Calu3 (cell line): ENCODE measurements at regions not wholly inside any gene's neighbourhood (a gene's known extent, or its start where the extent isn't known, plus 50 kb on each side); places are given as distances from the start of the nearest gene placed in this dataset.

Source experiments
- BruUV-seq: library from RNA; stranded (reverse); fragments of 400-500 nt; replicated peaks from 2 replicates; lab custom pipeline; 2021; lab: Mats Ljungman, UMichigan
- CTCF ChIA-PET: fragments of 300-600 bp; sonication (Branson Sonifier 250); formaldehyde crosslinking; loops from one replicate; lab custom pipeline; 2022; ENCODE audit warnings: antibody characterized with exemption; lab: Charles Lee
- DNase-seq: peaks from one replicate; pipeline ENCODE4 v3.0.0; 2022
- H3K27ac Mint-ChIP-seq: one replicate; pipeline ENCODE4 v1.8.0; 2022; ENCODE audit warnings: mixed read lengths; ENCODE audit not compliant: unreplicated experiment
- H3K27me3 Mint-ChIP-seq: one replicate; pipeline ENCODE4 v1.8.0; 2022; ENCODE audit warnings: mixed read lengths; ENCODE audit not compliant: unreplicated experiment
- H3K36me3 Mint-ChIP-seq: one replicate; pipeline ENCODE4 v1.8.0; 2022; ENCODE audit warnings: mild to moderate bottlenecking, moderate library complexity, mixed read lengths; ENCODE audit not compliant: insufficient read depth, unreplicated experiment
- H3K4me1 Mint-ChIP-seq: one replicate; pipeline ENCODE4 v1.8.0; 2022; ENCODE audit warnings: mild to moderate bottlenecking, low read depth, mixed read lengths; ENCODE audit not compliant: unreplicated experiment
- H3K4me3 Mint-ChIP-seq: one replicate; pipeline ENCODE4 v1.8.0; 2022; ENCODE audit warnings: mild to moderate bottlenecking, low read depth, moderate library complexity, mixed read lengths; ENCODE audit not compliant: unreplicated experiment
- H3K9me3 Mint-ChIP-seq: one replicate; pipeline ENCODE4 v1.8.0; 2022; ENCODE audit warnings: low read depth, mixed read lengths; ENCODE audit not compliant: unreplicated experiment
- intact Hi-C: fragments of 100-400 bp; cut with micrococcal nuclease; formaldehyde crosslinking; loops from one replicate; pipeline ENCODE4 v1.10.0; 2022; ENCODE audit not compliant: unreplicated experiment
- TF ChIP-seq, protein P1 (sequence below): fragments of 200-600 bp; IDR thresholded peaks from one replicate; pipeline ENCODE4 v1.8.0; 2022; ENCODE audit warnings: antibody characterized with exemption; ENCODE audit not compliant: unreplicated experiment

DNA sequence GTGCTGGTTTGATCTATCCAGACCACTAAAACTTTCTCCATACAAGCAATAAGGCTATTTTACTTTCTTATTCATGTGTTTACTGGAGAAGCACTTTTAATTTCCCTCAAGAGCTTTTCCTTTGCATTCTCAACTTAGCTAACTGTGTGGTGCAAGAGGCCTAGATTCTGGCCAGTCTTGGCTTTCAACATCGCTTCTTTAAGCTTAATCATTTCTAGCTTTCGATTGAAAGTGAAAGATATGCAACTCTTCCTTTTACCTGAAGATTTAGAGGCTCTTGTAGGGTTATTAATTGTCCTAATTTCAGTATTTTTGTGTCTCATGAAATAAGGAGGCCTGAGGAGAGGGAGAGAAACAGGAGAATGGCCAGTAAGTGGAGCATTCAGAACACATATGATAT is 234.8 kb upstream of the GADL1 start:
- Mint-ChIP-seq H3K36me3 (no peaks in the 10 kb centered on the region), H3K4me3 (no peak overlapping the region), H3K9me3 (no peaks in the 10 kb centered on the region), H3K4me1 (no peaks in the 10 kb centered on the region), H3K27me3 (no peaks in the 10 kb centered on the region), H3K27ac (no peak overlapping the region)
- TF ChIP-seq, protein P1, sequence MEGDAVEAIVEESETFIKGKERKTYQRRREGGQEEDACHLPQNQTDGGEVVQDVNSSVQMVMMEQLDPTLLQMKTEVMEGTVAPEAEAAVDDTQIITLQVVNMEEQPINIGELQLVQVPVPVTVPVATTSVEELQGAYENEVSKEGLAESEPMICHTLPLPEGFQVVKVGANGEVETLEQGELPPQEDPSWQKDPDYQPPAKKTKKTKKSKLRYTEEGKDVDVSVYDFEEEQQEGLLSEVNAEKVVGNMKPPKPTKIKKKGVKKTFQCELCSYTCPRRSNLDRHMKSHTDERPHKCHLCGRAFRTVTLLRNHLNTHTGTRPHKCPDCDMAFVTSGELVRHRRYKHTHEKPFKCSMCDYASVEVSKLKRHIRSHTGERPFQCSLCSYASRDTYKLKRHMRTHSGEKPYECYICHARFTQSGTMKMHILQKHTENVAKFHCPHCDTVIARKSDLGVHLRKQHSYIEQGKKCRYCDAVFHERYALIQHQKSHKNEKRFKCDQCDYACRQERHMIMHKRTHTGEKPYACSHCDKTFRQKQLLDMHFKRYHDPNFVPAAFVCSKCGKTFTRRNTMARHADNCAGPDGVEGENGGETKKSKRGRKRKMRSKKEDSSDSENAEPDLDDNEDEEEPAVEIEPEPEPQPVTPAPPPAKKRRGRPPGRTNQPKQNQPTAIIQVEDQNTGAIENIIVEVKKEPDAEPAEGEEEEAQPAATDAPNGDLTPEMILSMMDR, result no peak
- DNase-seq, result no peak
- no TSS peak for BruUV-seq
- intact Hi-C loops, result no loop called here
- CTCF ChIA-PET, result no interaction called here

DNA sequence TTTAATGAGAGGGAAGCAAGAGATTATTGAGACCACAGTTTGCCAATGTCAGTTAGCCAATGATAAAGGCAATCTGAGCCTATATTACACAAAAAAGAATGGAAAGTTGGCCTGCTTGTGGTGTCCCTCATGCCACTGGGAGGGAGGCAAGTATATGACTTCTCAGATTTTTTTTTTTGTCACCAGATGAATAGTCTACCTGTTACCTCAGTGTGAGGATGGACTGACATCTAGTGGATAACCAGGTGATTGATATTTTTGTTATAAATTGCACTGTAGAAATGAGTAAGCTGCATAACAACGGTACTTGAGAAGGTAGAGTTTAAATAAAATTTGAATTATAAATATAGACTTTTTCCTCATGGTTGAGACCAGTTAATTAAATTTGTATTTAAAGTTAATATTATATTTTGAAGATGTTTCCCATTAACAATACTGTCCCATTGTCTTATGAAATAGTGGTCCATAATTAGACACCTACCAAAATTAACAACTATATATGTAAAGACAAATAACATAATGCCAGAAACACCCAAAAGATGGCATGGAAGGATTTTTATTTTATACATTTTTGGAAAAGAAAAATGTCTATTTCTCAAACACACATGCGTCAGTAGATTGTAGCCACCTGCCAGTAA is 237.8 kb upstream of the GADL1 start:
- H3K4me3 Mint-ChIP-seq, result no peak overlapping the region
- no peaks in the 10 kb centered on the region for H3K27me3 Mint-ChIP-seq
- H3K27ac Mint-ChIP-seq, result no peak overlapping the region
- BruUV-seq, result no TSS peak
- CTCF ChIA-PET, result interaction anchor here (0.6 to 2.0 kb wide), 4 partner anchors 93 to 401 kb away, joined by 5 to 11 read pairs (median 6); no protein-coding TSS in a partner anchor
- intact Hi-C loops, result loop anchor here (1.0 to 5.0 kb wide), 5 partner anchors 161 to 1089 kb away; no protein-coding TSS in a partner anchor
- H3K9me3 Mint-ChIP-seq, result no peaks in the 10 kb centered on the region
- H3K36me3 Mint-ChIP-seq, result no peaks in the 10 kb centered on the region
- no peaks in the 10 kb centered on the region for H3K4me1 Mint-ChIP-seq
- DNase-seq, result peak; percentile 17
- TF ChIP-seq, protein P1, result no peak

DNA sequence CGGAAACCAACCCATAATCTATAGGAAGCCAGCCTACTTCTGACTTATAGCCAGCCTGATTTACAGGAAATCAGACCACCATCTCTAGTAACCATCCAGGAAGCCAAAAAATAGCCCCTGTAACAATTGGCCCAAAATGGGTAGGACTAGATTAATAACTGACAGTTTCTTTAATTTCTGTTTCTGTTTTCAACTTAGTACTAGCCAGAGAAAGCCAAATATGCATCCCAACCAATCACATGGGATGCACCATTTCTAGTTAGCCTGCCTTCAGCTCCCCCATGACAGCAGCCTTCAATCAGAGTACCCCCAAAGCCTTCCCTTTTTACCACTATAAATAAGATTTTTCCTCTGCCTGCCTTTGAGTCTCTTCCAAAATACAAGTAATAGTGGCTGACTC is 239.1 kb upstream of the GADL1 start:
- BruUV-seq, result no TSS peak
- CTCF ChIA-PET, result no interaction called here
- H3K9me3 Mint-ChIP-seq, result no peaks in the 10 kb centered on the region
- no peaks in the 10 kb centered on the region for H3K4me1 Mint-ChIP-seq
- H3K27ac Mint-ChIP-seq, result no peak overlapping the region
- intact Hi-C loops, result loop anchor here (2.0 to 5.0 kb wide), 3 partner anchors 163 to 1091 kb away; no protein-coding TSS in a partner anchor
- H3K4me3 Mint-ChIP-seq, result no peak overlapping the region
- no peaks in the 10 kb centered on the region for H3K36me3 Mint-ChIP-seq
- H3K27me3 Mint-ChIP-seq, result no peaks in the 10 kb centered on the region
- no peak for DNase-seq
- TF ChIP-seq, protein P1, result no peak

DNA sequence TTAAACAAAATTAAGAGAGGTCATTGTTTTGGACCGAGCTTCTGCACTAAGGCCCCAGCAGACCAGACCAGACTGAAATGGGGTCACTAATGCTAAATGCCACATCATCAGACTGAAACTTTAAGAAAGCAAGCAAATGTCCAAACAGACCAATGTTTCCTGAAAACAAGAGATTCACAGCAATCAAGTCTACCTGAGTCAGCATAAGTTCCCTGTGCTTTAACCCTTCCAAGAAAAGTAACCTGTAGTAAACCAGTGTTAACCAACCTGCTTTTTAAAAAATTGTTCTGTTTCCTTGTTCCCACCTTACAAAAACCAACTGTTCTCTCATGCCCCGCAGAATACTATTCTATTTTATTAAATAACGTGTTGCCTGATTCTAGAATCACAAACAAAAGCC is 241.1 kb upstream of the GADL1 start:
- no peak overlapping the region for H3K27ac Mint-ChIP-seq
- DNase-seq, result no peak
- no peaks in the 10 kb centered on the region for H3K36me3 Mint-ChIP-seq
- H3K4me1 Mint-ChIP-seq, result no peaks in the 10 kb centered on the region
- intact Hi-C loops, result no loop called here
- no TSS peak for BruUV-seq
- CTCF ChIA-PET, result no interaction called here
- H3K27me3 Mint-ChIP-seq, result no peaks in the 10 kb centered on the region
- H3K9me3 Mint-ChIP-seq, result no peaks in the 10 kb centered on the region
- TF ChIP-seq, protein P1, result no peak
- H3K4me3 Mint-ChIP-seq, result no peak overlapping the region
